ENCODE measurements at regions not wholly inside any gene's neighbourhood (a gene's known extent, or its start where the extent isn't known, plus 50 kb on each side); places are given as distances from the start of the nearest gene placed in this dataset.

DNA sequence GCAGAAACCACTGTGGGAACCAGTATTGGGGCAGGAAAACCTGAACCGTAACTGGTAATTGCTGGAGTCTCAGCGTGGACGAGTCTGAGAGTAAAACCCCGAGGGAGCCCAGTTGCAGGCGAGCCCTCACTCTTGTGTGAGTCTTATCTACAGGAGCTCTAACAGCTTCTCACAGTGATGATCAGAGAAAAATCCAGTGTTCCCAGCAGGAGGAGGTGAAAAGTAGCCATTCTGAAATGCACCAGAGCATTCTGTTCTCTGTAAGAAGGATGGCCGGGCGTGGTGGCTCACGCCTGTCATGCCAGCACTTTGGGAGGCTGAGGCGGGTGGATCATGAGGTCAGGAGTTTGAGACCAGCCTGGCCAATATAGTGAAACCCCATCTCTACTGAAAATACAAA, 161.2 kb downstream of the COPRS start:
- TF ChIP-seq FOXA1 (IDR thresholded peaks at IDR 0.05) (no peak), SUZ12 (IDR thresholded peaks at IDR 0.05) (no peak), SP1 (IDR thresholded peaks at IDR 0.05) (no peak), FOXM1 (IDR thresholded peaks at IDR 0.05; ENCODE audit: borderline replicate concordance) (no peak), HDGF (IDR thresholded peaks at IDR 0.05; ENCODE audit: borderline replicate concordance) (no peak), NFRKB (IDR thresholded peaks at IDR 0.05) (no peak)

All from HEK293T (cell line).